OCI-LY7 (cell line): ENCODE measurements at regions not wholly inside any gene's neighbourhood (a gene's known extent, or its start where the extent isn't known, plus 50 kb on each side); places are given as distances from the start of the nearest gene placed in this dataset.

Experiments used
- EZH2phosphoT487 ChIP-seq: fragments of 200-600 bp; sonication (generic); IDR thresholded peaks from 2 replicates; pipeline ENCODE4 v1.6.1; 2018; ENCODE audit warnings: low read depth, borderline replicate concordance, mild to moderate bottlenecking, mixed run types, antibody characterized with exemption, low read length, moderate library complexity, mixed read lengths
- TF ChIP-seq, protein P1 (sequence below): fragments of 200-600 bp; sonication (generic); conservative IDR thresholded peaks from 2 replicates; pipeline ENCODE4 v1.5.1; 2014; ENCODE audit warnings: mild to moderate bottlenecking, antibody characterized with exemption, low read length, moderate library complexity, mixed read lengths

DNA sequence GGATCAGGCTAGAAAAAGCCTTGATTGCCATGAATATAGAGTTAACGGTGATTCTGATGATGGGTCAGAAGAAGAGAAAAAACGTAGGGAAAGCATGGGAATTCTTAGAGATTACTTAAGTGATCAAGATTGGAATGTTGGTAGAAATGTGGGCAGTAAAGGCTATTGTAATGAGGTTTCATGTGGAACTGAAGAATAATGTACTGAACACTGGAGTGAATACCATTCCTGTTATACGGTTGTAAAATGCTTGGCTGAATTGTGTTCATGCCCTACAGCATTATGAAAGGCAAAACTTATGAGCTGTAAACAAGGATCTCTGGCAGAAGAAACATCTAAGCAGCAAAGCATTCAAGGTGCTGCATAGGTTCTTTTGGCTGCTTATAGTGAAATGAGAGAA, 414.1 kb upstream of the CBLB start:
- TF ChIP-seq, protein P1, sequence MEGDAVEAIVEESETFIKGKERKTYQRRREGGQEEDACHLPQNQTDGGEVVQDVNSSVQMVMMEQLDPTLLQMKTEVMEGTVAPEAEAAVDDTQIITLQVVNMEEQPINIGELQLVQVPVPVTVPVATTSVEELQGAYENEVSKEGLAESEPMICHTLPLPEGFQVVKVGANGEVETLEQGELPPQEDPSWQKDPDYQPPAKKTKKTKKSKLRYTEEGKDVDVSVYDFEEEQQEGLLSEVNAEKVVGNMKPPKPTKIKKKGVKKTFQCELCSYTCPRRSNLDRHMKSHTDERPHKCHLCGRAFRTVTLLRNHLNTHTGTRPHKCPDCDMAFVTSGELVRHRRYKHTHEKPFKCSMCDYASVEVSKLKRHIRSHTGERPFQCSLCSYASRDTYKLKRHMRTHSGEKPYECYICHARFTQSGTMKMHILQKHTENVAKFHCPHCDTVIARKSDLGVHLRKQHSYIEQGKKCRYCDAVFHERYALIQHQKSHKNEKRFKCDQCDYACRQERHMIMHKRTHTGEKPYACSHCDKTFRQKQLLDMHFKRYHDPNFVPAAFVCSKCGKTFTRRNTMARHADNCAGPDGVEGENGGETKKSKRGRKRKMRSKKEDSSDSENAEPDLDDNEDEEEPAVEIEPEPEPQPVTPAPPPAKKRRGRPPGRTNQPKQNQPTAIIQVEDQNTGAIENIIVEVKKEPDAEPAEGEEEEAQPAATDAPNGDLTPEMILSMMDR = no peak
- TF ChIP-seq EZH2phosphoT487 = no peak
